ENCODE measurements at regions not wholly inside any gene's neighbourhood (a gene's known extent, or its start where the extent isn't known, plus 50 kb on each side); places are given as distances from the start of the nearest gene placed in this dataset.

DNA sequence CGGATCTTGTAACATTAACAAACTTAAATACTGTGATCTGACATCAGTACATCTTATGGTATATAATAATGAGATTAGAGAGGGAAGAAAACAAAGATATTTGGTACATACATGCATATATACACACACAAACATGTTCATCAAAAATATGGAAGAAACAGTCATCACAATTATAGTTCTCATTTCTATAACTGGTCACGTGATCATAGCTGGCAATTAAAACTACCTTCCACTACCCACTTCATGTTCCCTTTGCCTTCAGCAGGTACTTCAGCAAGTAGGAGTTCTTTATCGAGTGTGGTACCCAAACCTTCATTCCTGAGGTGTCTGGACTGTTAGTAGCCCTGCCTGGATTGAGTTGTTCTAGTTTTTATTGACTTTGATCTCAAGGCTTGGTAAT lies 70.9 kb upstream of the ALDH1A3 start (continued):
- TF ChIP-seq EZH2 (IDR thresholded peaks at IDR 0.05; ENCODE audit: low read depth, unreplicated experiment) (no peak), ZNF114 (CRISPR knock-in tag; IDR thresholded peaks at IDR 0.05) (no peak), STAT1 (IDR thresholded peaks at IDR 0.05; ENCODE audit: unreplicated experiment) (no peak), CREB1 (CRISPR knock-in tag; IDR thresholded peaks at IDR 0.05; ENCODE audit: low read depth) (no peak)
- TF ChIP-seq, protein P1, sequence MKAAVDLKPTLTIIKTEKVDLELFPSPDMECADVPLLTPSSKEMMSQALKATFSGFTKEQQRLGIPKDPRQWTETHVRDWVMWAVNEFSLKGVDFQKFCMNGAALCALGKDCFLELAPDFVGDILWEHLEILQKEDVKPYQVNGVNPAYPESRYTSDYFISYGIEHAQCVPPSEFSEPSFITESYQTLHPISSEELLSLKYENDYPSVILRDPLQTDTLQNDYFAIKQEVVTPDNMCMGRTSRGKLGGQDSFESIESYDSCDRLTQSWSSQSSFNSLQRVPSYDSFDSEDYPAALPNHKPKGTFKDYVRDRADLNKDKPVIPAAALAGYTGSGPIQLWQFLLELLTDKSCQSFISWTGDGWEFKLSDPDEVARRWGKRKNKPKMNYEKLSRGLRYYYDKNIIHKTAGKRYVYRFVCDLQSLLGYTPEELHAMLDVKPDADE (IDR thresholded peaks at IDR 0.05) = no peak
- TF ChIP-seq, protein P2, sequence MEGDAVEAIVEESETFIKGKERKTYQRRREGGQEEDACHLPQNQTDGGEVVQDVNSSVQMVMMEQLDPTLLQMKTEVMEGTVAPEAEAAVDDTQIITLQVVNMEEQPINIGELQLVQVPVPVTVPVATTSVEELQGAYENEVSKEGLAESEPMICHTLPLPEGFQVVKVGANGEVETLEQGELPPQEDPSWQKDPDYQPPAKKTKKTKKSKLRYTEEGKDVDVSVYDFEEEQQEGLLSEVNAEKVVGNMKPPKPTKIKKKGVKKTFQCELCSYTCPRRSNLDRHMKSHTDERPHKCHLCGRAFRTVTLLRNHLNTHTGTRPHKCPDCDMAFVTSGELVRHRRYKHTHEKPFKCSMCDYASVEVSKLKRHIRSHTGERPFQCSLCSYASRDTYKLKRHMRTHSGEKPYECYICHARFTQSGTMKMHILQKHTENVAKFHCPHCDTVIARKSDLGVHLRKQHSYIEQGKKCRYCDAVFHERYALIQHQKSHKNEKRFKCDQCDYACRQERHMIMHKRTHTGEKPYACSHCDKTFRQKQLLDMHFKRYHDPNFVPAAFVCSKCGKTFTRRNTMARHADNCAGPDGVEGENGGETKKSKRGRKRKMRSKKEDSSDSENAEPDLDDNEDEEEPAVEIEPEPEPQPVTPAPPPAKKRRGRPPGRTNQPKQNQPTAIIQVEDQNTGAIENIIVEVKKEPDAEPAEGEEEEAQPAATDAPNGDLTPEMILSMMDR (conservative IDR thresholded peaks at IDR 0.05; ENCODE audit: low read depth in 2 of 2) = no peak

DNA sequence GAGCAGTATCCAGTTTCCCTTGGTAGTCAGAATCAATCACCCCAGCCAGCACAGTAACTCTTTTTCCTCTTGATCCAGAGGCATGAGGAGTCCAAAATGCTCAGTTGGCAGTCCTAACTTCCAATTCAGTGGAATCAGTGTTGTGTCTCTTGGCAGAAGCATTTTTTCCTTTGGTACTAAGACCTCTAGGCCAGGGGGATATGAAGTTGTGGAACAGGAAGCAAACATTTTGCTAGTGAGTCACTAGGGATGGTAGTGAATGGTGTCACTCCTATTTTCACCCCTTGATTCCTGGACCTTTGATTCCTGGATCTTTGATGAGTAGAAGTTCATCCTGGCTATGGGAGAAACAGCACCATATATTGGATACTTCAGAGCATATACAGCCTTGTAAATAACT lies 70.5 kb upstream of the ALDH1A3 start:
- Histone ChIP-seq H2AFZ (no peak overlapping the region), H3K4me1 (ENCODE audit: insufficient read depth) (no peaks in the 10 kb centered on the region), H3K4me2 (no peak overlapping the region), H3K36me3 (ENCODE audit: insufficient read depth) (no peaks in the 10 kb centered on the region), H4K20me1 (replicated peaks; ENCODE audit: insufficient read depth) (no peaks in the 10 kb centered on the region), H3F3A (replicated peaks; ENCODE audit: low read depth) (no peaks in the 10 kb centered on the region), H3K27ac (ENCODE audit: low read depth) (no peak overlapping the region), H3K79me2 (replicated peaks; ENCODE audit: insufficient read depth) (no peaks in the 10 kb centered on the region), H3K27me3 (ENCODE audit: insufficient read depth) (no peaks in the 10 kb centered on the region), H3K4me3 (no peak overlapping the region), H3K9me2 (ENCODE audit: insufficient read depth) (peaks cover 8% of the 10 kb centered on the region; the same call in 1 of the 2 replicates)
- ATAC-seq = no peak
- H3K9me3 Mint-ChIP-seq = peaks cover 24% of the 10 kb centered on the region
- peaks cover 8% of the 10 kb centered on the region for H3K27me3 Mint-ChIP-seq (ENCODE audit: insufficient read depth, low read depth, poor library complexity)
- no peak overlapping the region for H3K4me3 Mint-ChIP-seq
- H3K27ac Mint-ChIP-seq = no peak overlapping the region
- no peak for DNase-seq (ENCODE audit: low spot score)
- no peak for TF ChIP-seq ZNF331 (CRISPR knock-in tag; IDR thresholded peaks at IDR 0.05; ENCODE audit: low read depth)
- TF ChIP-seq EZH2 (IDR thresholded peaks at IDR 0.05; ENCODE audit: low read depth, unreplicated experiment) = no peak
- TF ChIP-seq, protein P2 (conservative IDR thresholded peaks at IDR 0.05; ENCODE audit: low read depth in 2 of 2) = no peak
- no peak for TF ChIP-seq POLR2AphosphoS5 (IDR thresholded peaks at IDR 0.05; ENCODE audit: low read depth)
- no peaks in the 10 kb centered on the region for H3K4me1 Mint-ChIP-seq
- H3K36me3 Mint-ChIP-seq (ENCODE audit: low read depth) = peaks cover 7% of the 10 kb centered on the region

DNA sequence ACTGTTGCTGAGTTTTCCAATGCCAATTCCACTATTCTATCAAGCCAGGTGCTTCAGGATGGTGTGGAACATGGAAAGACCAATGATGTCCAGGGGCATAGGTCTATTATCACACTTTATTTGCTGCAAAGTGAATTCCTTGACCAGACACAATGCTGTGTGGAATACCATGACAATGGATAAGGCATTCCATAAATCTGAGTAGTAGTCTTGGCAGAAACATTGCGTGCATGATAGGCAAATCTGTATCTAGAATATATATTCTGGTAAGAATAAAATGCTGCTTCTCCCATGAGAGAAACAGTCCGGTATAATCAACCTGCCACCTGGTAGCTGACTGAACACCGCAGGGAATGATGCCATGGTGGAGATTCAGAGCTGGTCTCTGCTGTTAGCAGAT lies 70.0 kb upstream of the ALDH1A3 start:
- Histone ChIP-seq H3K36me3 (ENCODE audit: insufficient read depth) (no peaks in the 10 kb centered on the region), H3K4me2 (no peak overlapping the region), H3K79me2 (replicated peaks; ENCODE audit: insufficient read depth) (no peaks in the 10 kb centered on the region), H3K27ac (ENCODE audit: low read depth) (no peak overlapping the region), H2AFZ (no peak overlapping the region), H3K4me3 (no peak overlapping the region), H3F3A (replicated peaks; ENCODE audit: low read depth) (no peaks in the 10 kb centered on the region), H3K9me2 (ENCODE audit: insufficient read depth) (peaks cover 8% of the 10 kb centered on the region; the same call in 1 of the 2 replicates), H3K4me1 (ENCODE audit: insufficient read depth) (no peaks in the 10 kb centered on the region), H4K20me1 (replicated peaks; ENCODE audit: insufficient read depth) (no peaks in the 10 kb centered on the region), H3K27me3 (ENCODE audit: insufficient read depth) (no peaks in the 10 kb centered on the region)
- H3K4me1 Mint-ChIP-seq = no peaks in the 10 kb centered on the region
- no peak for DNase-seq (ENCODE audit: low spot score)
- H3K27ac Mint-ChIP-seq = no peak overlapping the region
- H3K36me3 Mint-ChIP-seq (ENCODE audit: low read depth) = peaks cover 7% of the 10 kb centered on the region
- no peak overlapping the region for H3K4me3 Mint-ChIP-seq
- peaks cover 8% of the 10 kb centered on the region for H3K27me3 Mint-ChIP-seq (ENCODE audit: insufficient read depth, low read depth, poor library complexity)
- ATAC-seq = no peak
- peaks cover 29% of the 10 kb centered on the region for H3K9me3 Mint-ChIP-seq
- no peak for TF ChIP-seq CREB1 (CRISPR knock-in tag; IDR thresholded peaks at IDR 0.05; ENCODE audit: low read depth)
- TF ChIP-seq ZNF331 (CRISPR knock-in tag; IDR thresholded peaks at IDR 0.05; ENCODE audit: low read depth) = no peak
- TF ChIP-seq, protein P3, sequence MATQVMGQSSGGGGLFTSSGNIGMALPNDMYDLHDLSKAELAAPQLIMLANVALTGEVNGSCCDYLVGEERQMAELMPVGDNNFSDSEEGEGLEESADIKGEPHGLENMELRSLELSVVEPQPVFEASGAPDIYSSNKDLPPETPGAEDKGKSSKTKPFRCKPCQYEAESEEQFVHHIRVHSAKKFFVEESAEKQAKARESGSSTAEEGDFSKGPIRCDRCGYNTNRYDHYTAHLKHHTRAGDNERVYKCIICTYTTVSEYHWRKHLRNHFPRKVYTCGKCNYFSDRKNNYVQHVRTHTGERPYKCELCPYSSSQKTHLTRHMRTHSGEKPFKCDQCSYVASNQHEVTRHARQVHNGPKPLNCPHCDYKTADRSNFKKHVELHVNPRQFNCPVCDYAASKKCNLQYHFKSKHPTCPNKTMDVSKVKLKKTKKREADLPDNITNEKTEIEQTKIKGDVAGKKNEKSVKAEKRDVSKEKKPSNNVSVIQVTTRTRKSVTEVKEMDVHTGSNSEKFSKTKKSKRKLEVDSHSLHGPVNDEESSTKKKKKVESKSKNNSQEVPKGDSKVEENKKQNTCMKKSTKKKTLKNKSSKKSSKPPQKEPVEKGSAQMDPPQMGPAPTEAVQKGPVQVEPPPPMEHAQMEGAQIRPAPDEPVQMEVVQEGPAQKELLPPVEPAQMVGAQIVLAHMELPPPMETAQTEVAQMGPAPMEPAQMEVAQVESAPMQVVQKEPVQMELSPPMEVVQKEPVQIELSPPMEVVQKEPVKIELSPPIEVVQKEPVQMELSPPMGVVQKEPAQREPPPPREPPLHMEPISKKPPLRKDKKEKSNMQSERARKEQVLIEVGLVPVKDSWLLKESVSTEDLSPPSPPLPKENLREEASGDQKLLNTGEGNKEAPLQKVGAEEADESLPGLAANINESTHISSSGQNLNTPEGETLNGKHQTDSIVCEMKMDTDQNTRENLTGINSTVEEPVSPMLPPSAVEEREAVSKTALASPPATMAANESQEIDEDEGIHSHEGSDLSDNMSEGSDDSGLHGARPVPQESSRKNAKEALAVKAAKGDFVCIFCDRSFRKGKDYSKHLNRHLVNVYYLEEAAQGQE (IDR thresholded peaks at IDR 0.05; ENCODE audit: unreplicated experiment) = no peak

Measured in GM23338 (cell line).